Esophagus muscularis mucosa (tissue), 4 donors: ENCODE measurements at regions not wholly inside any gene's neighbourhood (a gene's known extent, or its start where the extent isn't known, plus 50 kb on each side); places are given as distances from the start of the nearest gene placed in this dataset.

Experiments
- CTCF ChIP-seq, 3 experiments: fragments of 200-600 bp in 2 of 3; fragments of 450-650 bp in 1 of 3; sonication (generic) in 2 of 3; IDR thresholded peaks; one replicate each; pipeline ENCODE4 v1.5.1; 2017 to 2019; ENCODE audit warnings: antibody characterized with exemption in 3 of 3, mild to moderate bottlenecking in 2 of 3, moderate library complexity in 1 of 3
- EP300 ChIP-seq: sonication (generic); formaldehyde crosslinking; IDR thresholded peaks from one replicate; pipeline ENCODE4 v1.6.1; 2017; ENCODE audit warnings: antibody characterized with exemption
- POLR2A ChIP-seq: fragments of 450-650 bp; IDR thresholded peaks from one replicate; pipeline ENCODE4 v1.6.1; 2017; ENCODE audit warnings: antibody characterized with exemption, moderate library complexity, mild to moderate bottlenecking, low read depth
- POLR2AphosphoS5 ChIP-seq, 2 donors: sonication (generic); formaldehyde crosslinking; IDR thresholded peaks; one replicate each; pipeline ENCODE4 v1.6.1; 2017; ENCODE audit warnings: antibody characterized with exemption in 2 of 2

GRCh38 chr18:57242285-57242684, 95.4 kb downstream of the BOD1L2 start:
- TF ChIP-seq CTCF (IDR thresholded peaks at IDR 0.05) (no peak), POLR2A (no peak), EP300 (no peak), POLR2AphosphoS5 (IDR thresholded peaks at IDR 0.05) (no peak)
